Esophagus squamous epithelium (tissue), 4 donors: ENCODE measurements at regions not wholly inside any gene's neighbourhood (a gene's known extent, or its start where the extent isn't known, plus 50 kb on each side); places are given as distances from the start of the nearest gene placed in this dataset.

Source experiments
- CTCF ChIP-seq, 6 experiments: fragments of 450-650 bp in 4 of 6; fragments of 200-600 bp in 2 of 6; sonication (generic) in 2 of 6; IDR thresholded peaks; one replicate each; pipeline ENCODE4 v1.5.1; 2016 to 2019; ENCODE audit warnings: antibody characterized with exemption in 6 of 6, mild to moderate bottlenecking in 4 of 6, moderate library complexity in 4 of 6
- POLR2A ChIP-seq, 4 donors: fragments of 450-650 bp; IDR thresholded peaks; one replicate each; pipeline ENCODE4 v1.6.1; 2017; ENCODE audit warnings: antibody characterized with exemption in 4 of 4, mild to moderate bottlenecking in 4 of 4, moderate library complexity in 3 of 4

- TF ChIP-seq CTCF (IDR thresholded peaks at IDR 0.05) (no peak), POLR2A (IDR thresholded peaks at IDR 0.05) (no peak)
Observed at GRCh38 chr2:144237830-144238627, 281.9 kb downstream of the ZEB2 start.
